ENCODE measurements at regions not wholly inside any gene's neighbourhood (a gene's known extent, or its start where the extent isn't known, plus 50 kb on each side); places are given as distances from the start of the nearest gene placed in this dataset.

GRCh38 chr2:198440833-198441232 lies 636.4 kb downstream of the PLCL1 start:
- no peak for TF ChIP-seq EZH2 (IDR thresholded peaks at IDR 0.05; ENCODE audit: low read depth)
- TF ChIP-seq, protein P1, sequence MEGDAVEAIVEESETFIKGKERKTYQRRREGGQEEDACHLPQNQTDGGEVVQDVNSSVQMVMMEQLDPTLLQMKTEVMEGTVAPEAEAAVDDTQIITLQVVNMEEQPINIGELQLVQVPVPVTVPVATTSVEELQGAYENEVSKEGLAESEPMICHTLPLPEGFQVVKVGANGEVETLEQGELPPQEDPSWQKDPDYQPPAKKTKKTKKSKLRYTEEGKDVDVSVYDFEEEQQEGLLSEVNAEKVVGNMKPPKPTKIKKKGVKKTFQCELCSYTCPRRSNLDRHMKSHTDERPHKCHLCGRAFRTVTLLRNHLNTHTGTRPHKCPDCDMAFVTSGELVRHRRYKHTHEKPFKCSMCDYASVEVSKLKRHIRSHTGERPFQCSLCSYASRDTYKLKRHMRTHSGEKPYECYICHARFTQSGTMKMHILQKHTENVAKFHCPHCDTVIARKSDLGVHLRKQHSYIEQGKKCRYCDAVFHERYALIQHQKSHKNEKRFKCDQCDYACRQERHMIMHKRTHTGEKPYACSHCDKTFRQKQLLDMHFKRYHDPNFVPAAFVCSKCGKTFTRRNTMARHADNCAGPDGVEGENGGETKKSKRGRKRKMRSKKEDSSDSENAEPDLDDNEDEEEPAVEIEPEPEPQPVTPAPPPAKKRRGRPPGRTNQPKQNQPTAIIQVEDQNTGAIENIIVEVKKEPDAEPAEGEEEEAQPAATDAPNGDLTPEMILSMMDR (conservative IDR thresholded peaks at IDR 0.05), result no peak
- Histone ChIP-seq H3K4me2 (no peak overlapping the region), H2AFZ (no peak overlapping the region), H3K79me2 (ENCODE audit: low read depth) (no peaks in the 10 kb centered on the region), H4K20me1 (ENCODE audit: insufficient read depth) (no peaks in the 10 kb centered on the region), H3K36me3 (ENCODE audit: low read depth) (no peaks in the 10 kb centered on the region), H3K4me1 (replicated peaks; ENCODE audit: insufficient read depth) (peaks cover 7% of the 10 kb centered on the region; the same call in 1 of the 2 replicates), H3K9me3 (ENCODE audit: insufficient read depth, low read depth) (no peaks in the 10 kb centered on the region; the same call in 1 of the 2 replicates), H3K9me2 (ENCODE audit: insufficient read depth) (no peaks in the 10 kb centered on the region), H3K27ac (peak overlapping the region; percentile 46; the same call in 1 of the 2 replicates), H3F3A (ENCODE audit: insufficient read depth, low read depth) (no peaks in the 10 kb centered on the region), H3K27me3 (ENCODE audit: insufficient read depth, low read depth) (no peaks in the 10 kb centered on the region), H3K4me3 (no peak overlapping the region)
- no TSS peak for BruUV-seq (replicated peaks)
- CTCF ChIA-PET, result no interaction called here
- intact Hi-C loops (cut with micrococcal nuclease; ENCODE audit: unreplicated experiment), result no loop called here
- POLR2A ChIA-PET (ENCODE audit: unreplicated experiment), result no interaction called here
- DNase-seq, result peak in 1 of 2 experiments; percentile 36

DNA sequence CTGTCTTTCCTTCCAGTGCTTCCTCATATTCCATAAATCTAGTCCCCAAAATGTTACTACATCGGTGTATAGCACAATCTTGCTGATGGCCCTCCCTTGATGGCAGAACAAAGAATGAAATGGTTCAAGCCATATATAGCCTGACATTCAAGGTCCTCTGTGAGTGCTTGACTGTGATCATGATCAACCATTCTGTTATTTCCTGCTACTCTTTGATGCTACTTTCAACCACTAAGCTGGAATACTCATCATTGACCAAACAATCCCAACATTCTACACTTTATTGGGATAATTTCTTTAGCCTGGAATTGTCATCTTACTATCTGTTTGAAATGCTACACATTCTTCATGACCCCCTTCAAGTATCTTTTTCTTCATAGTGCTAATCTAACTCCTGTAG lies 633.9 kb downstream of the PLCL1 start:
- Histone ChIP-seq H3K4me3 (no peak overlapping the region), H3K27ac (no peak overlapping the region), H3K4me2 (no peak overlapping the region), H3F3A (ENCODE audit: insufficient read depth, low read depth) (no peaks in the 10 kb centered on the region), H3K27me3 (ENCODE audit: insufficient read depth, low read depth) (no peaks in the 10 kb centered on the region), H3K9me3 (ENCODE audit: insufficient read depth, low read depth) (no peaks in the 10 kb centered on the region; the same call in 1 of the 2 replicates), H3K36me3 (ENCODE audit: low read depth) (no peaks in the 10 kb centered on the region), H3K79me2 (ENCODE audit: low read depth) (no peaks in the 10 kb centered on the region), H3K9me2 (ENCODE audit: insufficient read depth) (no peaks in the 10 kb centered on the region), H4K20me1 (ENCODE audit: insufficient read depth) (no peaks in the 10 kb centered on the region), H2AFZ (no peak overlapping the region), H3K4me1 (replicated peaks; ENCODE audit: insufficient read depth) (peaks cover 7% of the 10 kb centered on the region; the same call in 1 of the 2 replicates)
- CTCF ChIA-PET, result interaction anchor here (0.6 kb wide), 1 partner anchor 120 kb away, joined by 3 read pairs; no protein-coding TSS in a partner anchor
- BruUV-seq (replicated peaks), result no TSS peak
- no peak for DNase-seq
- TF ChIP-seq, protein P1 (conservative IDR thresholded peaks at IDR 0.05), result no peak
- TF ChIP-seq EZH2 (IDR thresholded peaks at IDR 0.05; ENCODE audit: low read depth), result no peak
- intact Hi-C loops (cut with micrococcal nuclease; ENCODE audit: unreplicated experiment), result no loop called here
- POLR2A ChIA-PET (ENCODE audit: unreplicated experiment), result no interaction called here

DNA sequence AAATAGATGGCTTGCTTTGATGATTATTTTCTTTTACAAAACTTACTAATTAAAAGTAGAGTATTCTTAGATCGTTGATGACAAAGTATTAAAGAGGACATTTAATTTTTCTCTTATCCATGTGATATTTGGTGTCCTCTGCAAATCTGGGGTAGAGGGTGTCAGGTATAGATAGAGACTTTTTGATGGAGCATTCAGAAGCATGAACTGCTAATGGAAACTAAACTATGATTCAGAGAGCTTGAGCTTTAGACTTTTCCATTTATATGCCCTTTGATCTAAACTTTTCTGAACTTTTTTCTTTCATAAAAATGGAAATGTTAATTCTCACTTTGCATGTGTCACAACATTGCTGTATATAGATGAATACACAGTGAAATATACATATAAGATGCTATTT lies 619.7 kb downstream of the PLCL1 start:
- ChIA-PET CTCF (no interaction called here), POLR2A (ENCODE audit: unreplicated experiment) (no interaction called here)
- Histone ChIP-seq H3K4me3 (no peak overlapping the region), H2AFZ (no peak overlapping the region), H3K4me1 (replicated peaks; ENCODE audit: insufficient read depth) (no peaks in the 10 kb centered on the region), H3K4me2 (no peak overlapping the region), H3F3A (ENCODE audit: insufficient read depth, low read depth) (no peaks in the 10 kb centered on the region), H3K27me3 (ENCODE audit: insufficient read depth, low read depth) (no peaks in the 10 kb centered on the region), H3K36me3 (ENCODE audit: low read depth) (no peaks in the 10 kb centered on the region), H3K27ac (no peak overlapping the region), H3K9me3 (ENCODE audit: insufficient read depth, low read depth) (no peaks in the 10 kb centered on the region), H3K9me2 (ENCODE audit: insufficient read depth) (no peaks in the 10 kb centered on the region), H3K79me2 (ENCODE audit: low read depth) (no peaks in the 10 kb centered on the region), H4K20me1 (ENCODE audit: insufficient read depth) (no peaks in the 10 kb centered on the region)
- DNase-seq, result no peak
- no peak for TF ChIP-seq EZH2 (IDR thresholded peaks at IDR 0.05; ENCODE audit: low read depth)
- TF ChIP-seq, protein P1 (conservative IDR thresholded peaks at IDR 0.05), result no peak
- BruUV-seq (replicated peaks), result no TSS peak
- intact Hi-C loops (cut with micrococcal nuclease; ENCODE audit: unreplicated experiment), result no loop called here

Measured in PC-9 (cell line).